ENCODE measurements at regions not wholly inside any gene's neighbourhood (a gene's known extent, or its start where the extent isn't known, plus 50 kb on each side); places are given as distances from the start of the nearest gene placed in this dataset.

DNA sequence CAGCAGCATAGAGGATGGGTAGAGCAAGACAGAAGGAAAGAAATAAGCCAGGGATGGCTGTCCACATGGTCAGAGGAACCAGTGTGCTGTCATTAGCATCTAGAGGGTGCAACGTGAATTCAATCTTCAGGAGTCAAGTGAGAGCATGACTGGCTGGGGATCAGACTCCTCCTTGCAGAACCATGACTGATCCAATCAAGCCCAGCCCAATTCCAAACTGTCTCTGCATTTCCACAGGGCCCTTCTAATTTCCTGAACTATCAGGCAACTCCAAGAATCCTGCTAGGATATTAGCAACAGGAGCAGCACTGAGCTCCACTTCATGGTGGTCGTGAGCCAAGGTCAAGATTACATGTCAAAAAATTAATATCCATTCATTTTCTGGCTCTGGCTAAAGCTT lies 166.8 kb upstream of the CAMK1G start:
- TF ChIP-seq, protein P1, sequence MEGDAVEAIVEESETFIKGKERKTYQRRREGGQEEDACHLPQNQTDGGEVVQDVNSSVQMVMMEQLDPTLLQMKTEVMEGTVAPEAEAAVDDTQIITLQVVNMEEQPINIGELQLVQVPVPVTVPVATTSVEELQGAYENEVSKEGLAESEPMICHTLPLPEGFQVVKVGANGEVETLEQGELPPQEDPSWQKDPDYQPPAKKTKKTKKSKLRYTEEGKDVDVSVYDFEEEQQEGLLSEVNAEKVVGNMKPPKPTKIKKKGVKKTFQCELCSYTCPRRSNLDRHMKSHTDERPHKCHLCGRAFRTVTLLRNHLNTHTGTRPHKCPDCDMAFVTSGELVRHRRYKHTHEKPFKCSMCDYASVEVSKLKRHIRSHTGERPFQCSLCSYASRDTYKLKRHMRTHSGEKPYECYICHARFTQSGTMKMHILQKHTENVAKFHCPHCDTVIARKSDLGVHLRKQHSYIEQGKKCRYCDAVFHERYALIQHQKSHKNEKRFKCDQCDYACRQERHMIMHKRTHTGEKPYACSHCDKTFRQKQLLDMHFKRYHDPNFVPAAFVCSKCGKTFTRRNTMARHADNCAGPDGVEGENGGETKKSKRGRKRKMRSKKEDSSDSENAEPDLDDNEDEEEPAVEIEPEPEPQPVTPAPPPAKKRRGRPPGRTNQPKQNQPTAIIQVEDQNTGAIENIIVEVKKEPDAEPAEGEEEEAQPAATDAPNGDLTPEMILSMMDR (conservative IDR thresholded peaks at IDR 0.05; ENCODE audit: low read length) = no peak
- no peak for TF ChIP-seq EZH2phosphoT487 (IDR thresholded peaks at IDR 0.05; ENCODE audit: borderline replicate concordance, low read depth, low read length)
